ENCODE measurements at regions not wholly inside any gene's neighbourhood (a gene's known extent, or its start where the extent isn't known, plus 50 kb on each side); places are given as distances from the start of the nearest gene placed in this dataset.
"Not testable (repeated sequence)": the region's sequence is repeated elsewhere in the genome, so short reads cannot be mapped to it uniquely, and the experiment has no call there.

DNA sequence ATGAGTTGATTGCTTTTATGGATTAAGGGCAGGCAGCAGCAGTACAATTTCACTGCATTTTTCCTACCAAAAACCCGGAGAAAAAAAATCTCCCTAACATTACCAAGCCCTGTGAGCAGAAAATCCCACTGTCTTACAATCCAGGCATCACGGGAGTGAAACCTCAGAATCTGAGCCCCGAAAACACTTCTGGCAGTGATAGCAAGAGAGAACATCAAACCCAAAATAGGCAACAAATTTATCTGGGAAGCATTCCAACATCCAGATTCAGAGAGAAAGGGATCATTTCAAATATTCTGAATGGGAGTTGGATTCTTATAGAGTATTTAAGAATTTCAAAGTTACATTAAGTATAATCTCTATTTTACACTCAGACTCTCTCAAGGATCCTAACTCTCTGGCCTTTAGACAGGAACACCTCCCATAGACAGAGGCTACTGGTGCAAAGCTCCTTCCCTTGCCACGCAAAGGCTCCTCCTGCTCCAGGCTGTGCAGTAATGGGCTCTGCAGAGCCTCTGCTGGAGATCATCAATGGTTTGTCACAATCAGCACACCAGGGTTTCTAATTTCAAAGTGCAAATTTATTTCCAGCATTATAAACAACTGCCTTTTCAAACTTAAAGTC is 256.9 kb downstream of the PARM1 start:
- DNase-seq (ENCODE audit: low spot score), result no peak

DNA sequence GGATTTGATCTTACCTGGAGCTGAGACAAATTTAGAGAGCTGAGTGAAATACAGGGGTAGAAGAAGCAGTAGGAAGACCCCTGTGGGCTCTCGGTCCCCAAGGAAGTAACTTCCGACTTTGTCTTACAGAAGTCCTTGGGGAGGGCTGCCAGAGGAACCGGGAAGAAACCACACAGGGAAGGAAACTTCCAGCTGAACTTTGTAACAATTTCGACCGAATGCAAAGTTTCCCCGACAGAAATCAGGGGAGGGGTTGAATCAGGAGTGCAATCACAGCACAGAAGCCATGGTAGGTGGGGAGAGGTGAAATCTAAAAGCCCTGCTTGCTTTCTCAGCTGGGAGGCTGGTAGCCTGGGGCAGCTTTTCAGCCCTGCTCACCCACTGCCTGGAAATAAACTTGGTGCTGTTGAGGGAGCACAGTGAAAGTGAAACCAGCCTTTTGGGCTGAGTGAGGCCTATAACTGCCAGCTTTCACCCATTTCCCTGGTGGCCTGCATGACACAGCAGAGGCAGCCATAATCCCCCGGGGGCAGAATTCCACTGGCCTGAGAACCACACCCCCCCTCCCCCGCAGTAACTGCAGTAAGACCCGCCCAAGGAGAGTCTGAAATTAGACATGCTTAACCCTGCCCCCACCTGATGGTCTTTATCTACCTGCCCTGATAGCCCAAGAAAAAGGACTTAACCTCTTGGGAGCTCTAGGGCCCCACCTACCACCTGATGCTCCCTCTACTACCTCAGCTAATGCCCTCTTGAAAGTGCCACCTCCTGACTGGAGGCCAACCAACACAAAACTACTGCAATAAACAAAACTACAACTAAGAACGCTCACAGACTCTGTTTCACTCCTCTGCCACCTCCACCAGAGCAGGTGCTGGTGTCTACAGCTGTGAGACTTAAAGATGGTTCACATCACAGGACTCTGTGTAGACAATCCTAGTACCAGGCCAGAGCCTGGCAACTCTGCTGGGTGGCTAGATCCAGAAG is 248.2 kb downstream of the PARM1 start:
- DNase-seq (ENCODE audit: low spot score), result no peak

DNA sequence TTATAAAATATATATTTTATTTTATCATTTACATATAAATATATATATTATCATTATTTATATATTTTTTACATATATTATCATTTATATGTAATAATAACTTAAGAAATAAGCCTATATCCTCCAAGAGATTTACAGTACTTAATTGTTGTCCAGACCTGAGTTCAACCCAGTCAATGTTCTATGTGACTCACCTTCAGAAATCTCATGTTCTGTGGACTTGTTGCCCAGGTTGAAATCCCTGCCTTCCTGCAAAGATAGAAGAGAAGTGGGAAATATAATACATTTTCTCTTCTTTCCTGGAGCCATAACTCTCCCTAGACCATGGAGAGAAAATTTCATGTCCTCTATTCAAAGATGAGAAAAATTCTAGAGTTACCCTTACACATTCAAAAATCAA is 247.3 kb downstream of the PARM1 start:
- DNase-seq (ENCODE audit: low spot score), result no peak

DNA sequence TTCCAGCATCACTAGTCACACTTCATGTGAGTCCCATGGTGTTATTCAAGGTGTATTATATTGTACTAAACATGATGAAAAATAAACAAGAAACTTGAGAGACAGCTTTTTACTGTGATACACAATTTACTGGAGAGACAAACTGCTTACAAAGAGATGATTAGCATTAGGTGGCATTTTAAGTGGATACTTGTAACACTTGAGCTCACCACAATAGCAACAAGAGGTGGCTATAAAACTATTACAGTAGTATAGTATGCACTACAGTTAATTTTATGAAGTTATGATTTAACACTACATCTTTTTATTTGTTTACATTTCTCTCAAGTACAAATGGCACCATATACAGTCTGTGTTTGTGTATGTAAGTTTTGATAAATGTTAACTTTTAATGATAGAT is 246.6 kb downstream of the PARM1 start:
- DNase-seq (ENCODE audit: low spot score), result no peak

DNA sequence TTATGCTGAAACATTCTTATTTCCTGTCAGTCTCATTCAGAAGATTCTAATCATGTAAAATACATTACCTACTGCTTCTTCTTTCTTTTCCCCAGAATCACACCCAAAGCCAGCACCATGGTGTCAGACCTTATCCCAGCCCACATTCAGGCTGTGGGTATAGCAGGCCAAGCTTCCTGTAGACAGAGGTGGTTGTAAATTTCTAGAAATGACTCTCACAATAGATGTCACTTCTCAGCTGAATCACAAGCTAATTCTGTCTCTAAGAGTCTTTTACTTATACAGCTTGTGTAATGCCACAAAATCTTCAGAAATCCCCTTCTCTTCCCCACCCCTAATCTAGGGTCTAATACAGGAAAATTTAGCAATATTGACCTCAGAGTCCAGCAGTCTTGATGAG is 239.6 kb downstream of the PARM1 start:
- DNase-seq (ENCODE audit: low spot score), result no peak

DNA sequence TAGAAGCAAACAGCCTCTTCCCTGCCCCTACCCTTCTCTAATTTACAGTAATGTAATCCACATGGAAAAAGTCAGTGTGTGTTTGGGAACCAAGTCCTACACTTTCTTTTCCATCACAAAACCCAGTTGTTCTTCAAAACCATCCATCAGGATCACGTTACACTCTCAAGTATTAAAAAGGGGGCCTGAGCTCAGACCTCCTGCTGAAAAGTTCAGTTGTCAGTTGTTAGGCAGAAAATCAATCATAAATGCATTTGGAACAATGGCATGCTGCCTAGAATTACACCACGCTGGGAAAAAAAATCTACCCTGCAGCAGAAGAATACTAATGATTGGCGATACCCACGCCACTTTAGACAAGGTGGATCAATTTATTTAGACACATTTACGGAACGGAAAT is 236.5 kb downstream of the PARM1 start:
- no peak for DNase-seq (ENCODE audit: low spot score)

DNA sequence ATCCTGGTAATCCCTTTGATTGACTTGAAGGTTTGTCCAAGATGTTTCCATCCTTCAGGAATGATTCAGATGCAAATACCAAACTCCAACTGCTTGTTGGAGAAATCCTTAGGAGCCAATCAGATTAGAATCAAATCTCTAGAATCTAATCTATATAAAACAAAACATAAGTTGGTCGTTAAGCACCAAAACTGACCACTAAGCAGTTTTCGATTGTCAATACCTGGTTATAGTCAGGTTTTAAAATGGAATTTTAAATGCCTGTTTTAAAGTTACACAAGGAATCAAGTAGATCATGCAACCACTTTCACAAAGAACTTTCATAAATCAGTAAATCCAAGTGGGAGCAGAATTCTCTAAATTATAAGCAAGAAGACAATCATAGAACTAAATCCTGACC is 236.1 kb downstream of the PARM1 start:
- DNase-seq (ENCODE audit: low spot score), result no peak

DNA sequence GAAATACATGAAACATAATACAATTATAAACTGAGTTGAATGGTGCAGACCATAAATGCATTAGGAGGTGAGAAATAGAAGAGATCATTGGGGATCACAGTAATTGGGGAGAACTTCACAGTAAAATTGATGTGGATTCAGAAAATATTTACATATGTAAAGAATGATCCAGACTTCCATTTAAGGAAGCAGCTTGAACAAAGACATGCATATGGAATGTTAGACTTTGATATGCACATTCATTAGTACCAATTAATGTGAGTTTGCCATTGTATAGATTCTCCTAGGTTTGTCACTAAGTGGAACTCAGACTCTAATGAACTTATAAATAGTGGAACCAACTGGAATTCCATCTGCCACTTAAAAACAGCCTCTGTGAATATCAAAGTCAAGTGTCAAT is 235.6 kb downstream of the PARM1 start:
- DNase-seq (ENCODE audit: low spot score), result no peak

DNA sequence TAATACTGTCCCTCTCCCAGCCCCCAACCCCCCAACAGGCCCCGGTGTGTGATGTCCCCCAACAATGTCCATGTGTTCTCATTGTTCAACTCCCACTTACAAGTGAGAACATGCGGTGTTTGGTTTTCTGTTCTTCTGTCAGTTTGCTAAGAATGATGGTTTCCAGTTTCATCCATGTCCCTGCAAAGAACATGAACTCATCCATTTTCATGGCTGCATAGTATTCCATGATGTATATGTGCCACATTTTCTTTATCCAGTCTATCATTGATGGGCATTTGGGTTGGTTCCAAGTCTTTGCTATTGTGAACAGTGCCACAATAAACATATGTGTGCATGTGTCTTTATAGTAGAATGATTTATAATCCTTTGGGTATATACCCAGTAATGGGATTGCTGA is 232.2 kb downstream of the PARM1 start:
- not testable (repeated sequence) for DNase-seq (ENCODE audit: low spot score)

DNA sequence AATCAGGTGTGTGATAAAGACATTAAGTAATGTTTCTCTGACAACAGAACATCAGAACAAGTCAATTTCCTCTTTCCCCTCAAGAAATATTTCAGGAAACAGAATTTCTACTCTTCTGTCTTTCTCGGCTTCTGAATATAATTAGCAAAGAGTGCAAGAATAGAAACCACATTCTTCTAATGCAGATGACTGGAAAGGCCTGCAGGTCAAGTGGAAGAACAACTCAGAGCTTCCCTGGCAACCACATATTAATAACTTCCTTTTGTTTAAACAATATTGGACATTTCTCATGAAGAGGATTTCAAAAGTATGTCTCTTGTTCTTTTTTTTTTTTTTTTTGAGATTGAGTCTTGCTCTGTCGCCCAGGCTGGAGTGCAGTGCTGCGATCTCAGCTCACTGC is 225.5 kb downstream of the PARM1 start:
- DNase-seq (ENCODE audit: low spot score), result no peak

DNA sequence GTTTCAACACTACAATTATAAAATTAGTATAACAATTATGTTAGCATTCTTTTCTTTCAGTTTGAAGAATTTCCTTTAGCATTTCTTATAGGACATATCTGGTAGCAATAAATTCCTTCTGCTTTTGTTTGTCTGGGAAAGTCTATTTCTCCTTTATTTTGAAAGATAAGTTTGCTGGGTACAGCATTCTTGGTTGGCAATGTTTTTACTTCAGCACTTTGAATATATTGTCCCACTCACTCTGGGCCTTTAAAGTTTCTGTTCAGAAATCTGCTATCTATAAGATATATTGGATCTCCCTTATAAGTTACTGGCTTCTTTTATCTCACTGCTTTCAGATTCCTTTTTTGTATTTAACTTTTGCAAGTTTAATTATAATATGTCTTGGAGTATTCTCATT is 222.1 kb downstream of the PARM1 start:
- DNase-seq (ENCODE audit: low spot score), result no peak

DNA sequence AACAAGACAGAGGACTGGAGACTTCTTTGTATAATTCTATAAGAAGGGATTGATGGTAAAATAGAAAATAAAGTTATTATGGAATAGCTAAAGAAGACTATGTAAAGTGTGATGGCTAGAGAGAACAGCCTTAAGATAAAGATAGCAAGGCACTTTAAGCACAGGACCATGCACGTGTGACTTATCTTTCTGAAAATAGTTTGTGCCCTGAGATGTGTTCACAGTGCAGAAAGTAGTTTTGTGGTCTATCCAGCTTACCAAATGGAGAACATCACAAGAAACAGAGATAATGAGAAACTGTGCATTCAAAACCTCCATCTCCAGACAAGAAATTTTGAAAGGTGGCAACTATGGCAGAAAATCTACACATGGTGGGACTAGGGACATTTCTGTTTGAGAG is 213.3 kb downstream of the PARM1 start:
- no peak for DNase-seq (ENCODE audit: low spot score)

DNA sequence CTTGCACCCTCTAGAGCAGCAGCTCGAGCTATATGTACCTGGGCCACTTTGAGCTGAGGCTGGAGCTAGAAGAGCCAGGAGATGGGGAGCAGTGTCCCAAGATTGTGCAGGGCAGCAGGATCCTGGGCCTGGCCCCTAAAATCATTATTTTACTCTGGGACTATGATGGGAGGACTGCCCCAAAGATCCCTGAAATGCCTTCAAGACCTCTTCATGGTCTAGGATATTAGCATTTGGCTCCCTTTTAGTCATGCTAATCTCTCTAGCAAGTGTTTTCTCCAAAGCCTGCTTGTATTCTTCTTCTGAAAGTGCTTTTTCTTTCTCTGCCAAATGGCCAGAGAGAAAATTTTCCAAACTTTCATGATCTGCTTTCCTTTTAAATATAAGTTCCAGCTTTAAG is 211.6 kb downstream of the PARM1 start:
- DNase-seq (ENCODE audit: low spot score), result no peak

DNA sequence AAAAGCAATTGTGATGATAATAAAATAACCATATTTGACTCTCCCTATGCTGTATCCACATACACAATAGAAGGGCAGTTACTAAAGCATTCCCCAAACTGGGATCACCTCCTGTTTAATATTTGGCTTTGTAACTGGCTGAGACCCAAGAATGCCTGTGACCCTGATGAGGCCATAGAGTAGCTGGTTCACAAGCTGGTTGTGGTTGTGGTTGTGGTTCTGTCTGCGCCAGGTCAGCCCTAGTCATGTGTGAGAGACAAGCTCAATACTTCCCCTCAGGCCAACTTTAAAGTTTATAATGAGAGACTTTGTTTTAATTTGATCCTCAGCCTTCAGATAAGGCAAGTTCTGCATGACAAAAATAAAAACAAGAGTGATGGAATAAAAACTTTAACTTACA is 209.9 kb downstream of the PARM1 start:
- DNase-seq (ENCODE audit: low spot score), result no peak

DNA sequence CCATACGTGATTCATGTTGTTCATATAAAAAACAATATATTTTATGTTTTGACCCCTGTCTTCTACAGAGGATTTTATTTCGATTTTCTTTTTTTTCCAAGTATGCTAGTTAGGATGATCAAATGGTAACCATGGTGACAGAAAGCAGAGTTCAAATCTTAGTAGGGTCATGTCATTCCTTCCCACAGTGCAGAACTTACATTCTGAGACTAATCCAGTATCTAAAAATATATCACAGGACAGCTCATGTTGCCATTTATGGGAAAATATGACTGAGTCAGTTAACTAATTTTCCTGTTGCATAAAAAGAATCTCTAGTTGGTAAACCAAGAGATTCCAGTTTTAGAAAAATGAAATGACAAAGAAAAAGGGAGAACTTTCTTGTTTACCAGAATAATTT is 209.5 kb downstream of the PARM1 start:
- DNase-seq (ENCODE audit: low spot score), result no peak

DNA sequence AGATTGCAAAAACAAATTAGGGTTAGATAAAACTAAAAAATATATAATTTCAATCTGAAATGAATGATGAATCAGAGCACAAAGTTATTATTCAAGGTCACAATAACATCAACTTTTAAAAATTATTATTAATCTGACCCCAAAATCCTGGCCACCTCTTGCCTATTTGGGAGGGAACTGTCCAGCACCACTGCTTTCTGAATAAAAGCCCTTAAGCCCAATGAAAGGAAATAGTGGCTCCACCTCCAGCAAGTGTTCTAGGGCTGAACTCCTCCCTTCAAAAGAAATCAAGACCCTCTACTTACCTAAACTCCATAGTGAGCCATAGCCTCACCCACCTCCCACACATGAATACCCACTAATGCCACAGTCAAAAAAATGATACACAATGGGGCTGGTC is 208.2 kb downstream of the PARM1 start:
- DNase-seq (ENCODE audit: low spot score), result no peak

DNA sequence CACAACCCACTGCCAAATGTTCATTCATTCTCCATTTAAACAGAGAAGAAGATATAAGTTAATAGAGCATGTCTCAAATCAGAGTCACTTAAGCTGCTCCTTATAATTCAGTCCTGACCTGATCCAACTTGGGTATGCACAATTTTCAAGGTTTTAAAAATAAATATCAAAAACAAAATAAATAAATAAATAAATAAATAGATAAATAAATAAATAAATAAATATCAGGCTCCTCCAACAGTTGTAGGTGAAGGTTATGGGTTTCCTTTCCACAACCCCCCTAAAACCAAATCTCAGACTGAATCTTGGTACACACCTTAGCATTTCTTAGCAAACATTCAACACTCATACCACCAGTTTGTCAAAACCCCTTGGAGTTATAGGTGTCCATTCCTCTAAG is 204.4 kb downstream of the PARM1 start:
- no peak for DNase-seq (ENCODE audit: low spot score)

DNA sequence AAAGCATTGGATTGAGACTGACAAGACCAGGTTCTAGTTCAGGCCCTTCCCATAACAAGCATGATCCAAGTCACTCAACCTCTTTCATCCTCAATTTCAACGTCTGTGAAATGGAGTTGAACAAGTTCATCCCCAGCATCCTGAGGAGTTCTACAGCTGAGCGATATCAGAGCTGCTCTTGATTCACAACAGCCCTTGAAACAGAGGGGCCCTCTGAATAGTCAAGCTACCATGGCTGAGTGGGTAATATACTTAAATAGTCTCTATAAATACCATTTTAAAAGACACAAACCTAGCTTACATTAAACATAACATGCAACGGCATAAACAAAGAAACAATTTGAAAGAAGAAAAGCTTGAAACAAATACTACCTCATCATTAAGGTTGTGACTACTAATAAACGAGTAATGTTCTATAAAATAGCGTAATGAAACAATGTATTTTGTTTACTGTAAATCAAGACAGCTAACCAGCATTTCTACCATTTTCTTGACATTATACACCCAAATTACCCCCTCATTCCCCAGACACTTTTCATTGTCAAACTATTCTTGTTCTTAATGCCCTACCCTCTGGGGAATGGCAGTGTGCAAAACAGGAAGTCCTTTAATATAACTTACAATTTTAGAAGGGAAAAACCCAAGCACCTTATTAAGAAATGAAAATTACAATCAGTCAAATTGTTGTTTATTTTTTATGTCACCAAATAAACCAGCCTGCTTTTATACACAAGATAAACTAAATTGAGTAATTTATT is 202.3 kb downstream of the PARM1 start:
- DNase-seq (ENCODE audit: low spot score), result no peak

DNA sequence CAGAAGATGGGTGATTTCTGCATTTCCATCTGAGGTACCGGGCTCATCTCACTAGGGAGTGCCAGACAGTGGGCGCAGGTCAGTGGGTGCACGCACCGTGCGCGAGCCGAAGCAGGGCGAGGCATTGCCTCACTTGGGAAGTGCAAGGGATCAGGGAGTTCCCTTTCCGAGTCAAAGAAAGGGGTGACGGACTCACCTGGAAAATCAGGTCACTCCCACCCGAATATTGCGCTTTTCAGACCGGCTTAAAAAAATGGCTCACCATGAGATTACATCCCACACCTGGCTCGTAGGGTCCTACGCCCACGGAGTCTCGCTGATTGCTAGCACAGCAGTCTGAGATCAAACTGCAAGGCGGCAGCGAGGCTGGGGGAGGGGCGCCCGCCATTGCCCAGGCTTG is 194.0 kb downstream of the PARM1 start:
- not testable (repeated sequence) for DNase-seq (ENCODE audit: low spot score)

DNA sequence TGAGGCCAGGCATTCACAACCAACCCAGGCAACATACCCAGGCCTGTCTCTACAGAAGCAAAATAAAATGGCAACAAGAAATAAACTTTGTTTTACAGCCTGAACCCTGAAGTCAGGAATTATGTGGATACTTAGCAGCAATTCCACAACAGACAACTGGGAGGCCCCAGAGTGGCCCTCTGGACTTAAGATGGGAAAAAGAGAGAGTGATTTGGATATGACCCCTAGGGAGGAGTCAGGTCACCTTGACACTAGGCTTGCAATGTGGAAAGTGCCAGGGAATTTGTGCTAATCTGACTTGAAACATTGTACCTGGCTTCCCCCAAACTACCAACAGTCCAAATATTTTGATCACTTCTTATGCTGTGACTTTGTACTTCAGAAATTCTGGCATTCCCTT is 193.1 kb downstream of the PARM1 start:
- DNase-seq (ENCODE audit: low spot score), result no peak

DNA sequence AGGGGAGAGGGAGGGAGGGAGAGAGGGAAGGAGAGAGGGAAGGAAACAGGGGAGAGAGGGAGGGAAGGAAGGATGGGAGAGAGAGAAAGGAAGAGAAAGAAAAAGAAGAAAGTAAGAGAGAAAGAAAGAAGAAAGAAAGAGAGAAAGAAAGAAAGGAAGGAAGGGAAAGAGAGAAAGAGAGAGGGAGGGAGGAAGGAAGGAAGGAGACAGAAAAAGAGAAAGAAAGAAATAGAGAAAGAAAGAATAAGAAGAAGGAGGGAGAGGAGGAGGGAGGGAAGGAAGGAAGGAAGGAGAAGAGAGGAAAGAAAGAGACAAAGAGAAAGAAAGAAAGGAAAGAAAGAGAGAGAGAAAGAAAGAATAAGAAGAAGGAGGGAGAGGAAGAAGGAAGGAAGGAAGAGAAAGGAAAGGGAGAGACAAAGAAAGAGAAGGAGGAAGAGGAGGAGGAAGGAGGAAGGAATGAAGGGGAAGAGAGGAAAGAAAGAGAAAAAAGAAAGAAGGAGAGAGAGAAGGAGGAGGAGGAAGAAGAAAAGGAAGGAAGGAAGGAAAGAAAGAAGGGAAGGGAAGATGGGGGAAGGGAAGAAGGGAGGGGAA is 189.6 kb downstream of the PARM1 start:
- no peak for DNase-seq (ENCODE audit: low spot score)

DNA sequence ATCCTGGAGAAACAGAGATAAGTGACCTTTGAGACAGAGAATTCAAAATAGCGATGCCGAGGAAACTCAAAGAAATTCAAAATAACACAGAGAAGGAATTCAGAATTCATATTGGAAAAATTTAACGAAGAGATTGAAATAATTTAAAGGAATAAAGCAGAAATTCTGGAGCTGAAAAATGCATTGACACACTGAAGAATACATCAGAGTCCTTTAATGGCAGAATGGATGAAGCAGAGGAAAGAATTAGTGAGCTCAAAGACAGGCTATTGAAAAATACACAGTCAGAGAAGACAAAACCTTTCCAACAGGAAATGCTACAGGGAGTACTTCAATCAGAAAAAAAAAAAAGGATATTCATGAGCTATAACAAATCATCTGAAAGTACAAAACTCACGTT is 185.8 kb downstream of the PARM1 start:
- no peak for DNase-seq (ENCODE audit: low spot score)

DNA sequence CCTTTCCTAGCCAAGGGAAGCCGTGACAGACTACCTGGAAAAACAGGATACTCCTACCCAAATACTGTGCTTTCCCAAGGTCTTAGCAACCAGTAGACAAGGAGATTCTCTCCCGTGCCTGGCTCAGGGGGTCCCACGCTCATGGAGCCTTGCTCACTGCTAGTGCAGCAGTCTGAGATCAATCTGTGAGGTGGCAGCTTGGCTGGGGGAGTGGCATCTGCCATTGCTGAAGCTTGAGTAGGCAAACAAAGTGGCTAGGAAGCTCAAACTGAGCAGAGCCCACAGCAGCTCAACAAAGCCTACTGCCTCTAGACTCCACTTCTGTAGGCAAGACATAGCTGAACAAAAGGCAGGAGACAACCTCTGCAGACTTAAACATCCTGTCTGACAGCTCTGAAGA is 177.1 kb downstream of the PARM1 start:
- no peak for DNase-seq (ENCODE audit: low spot score)

Measured in pons (tissue), 1 donor.